WTC11 (cell line): ENCODE measurements at regions not wholly inside any gene's neighbourhood (a gene's known extent, or its start where the extent isn't known, plus 50 kb on each side); places are given as distances from the start of the nearest gene placed in this dataset.
"Not testable (repeated sequence)": the region's sequence is repeated elsewhere in the genome, so short reads cannot be mapped to it uniquely, and the experiment has no call there.

Experiments
- CBFB ChIP-seq: sonication (generic); formaldehyde crosslinking; IDR thresholded peaks from 2 replicates; pipeline ENCODE4 v1.8.1; 2022; ENCODE audit warnings: mild to moderate bottlenecking, low read depth, missing genetic modification reagents
- CREB1 ChIP-seq: sonication (generic); formaldehyde crosslinking; IDR thresholded peaks from 2 replicates; pipeline ENCODE4 v1.8.0; 2023; ENCODE audit warnings: mild to moderate bottlenecking, missing genetic modification reagents
- FOXP1 ChIP-seq: sonication (generic); formaldehyde crosslinking; IDR thresholded peaks from 2 replicates; pipeline ENCODE4 v1.8.0; 2022; ENCODE audit warnings: missing genetic modification reagents, mild to moderate bottlenecking, moderate library complexity, borderline replicate concordance
- JUN ChIP-seq: sonication (generic); formaldehyde crosslinking; IDR thresholded peaks from 2 replicates; pipeline ENCODE4 v1.8.0; 2023; ENCODE audit warnings: mild to moderate bottlenecking, missing genetic modification reagents
- KAT7 ChIP-seq: sonication (generic); formaldehyde crosslinking; IDR thresholded peaks from 2 replicates; pipeline ENCODE4 v1.8.1; 2023; ENCODE audit warnings: missing genetic modification reagents, mild to moderate bottlenecking, borderline replicate concordance
- NR2C2 ChIP-seq: sonication (generic); formaldehyde crosslinking; IDR thresholded peaks from 2 replicates; pipeline ENCODE4 v1.8.0; 2022; ENCODE audit warnings: mild to moderate bottlenecking, missing genetic modification reagents
- SP1 ChIP-seq: sonication (generic); formaldehyde crosslinking; conservative IDR thresholded peaks from 2 replicates; pipeline ENCODE4 v1.8.1; 2022; ENCODE audit warnings: missing genetic modification reagents
- ZNF232 ChIP-seq: sonication (generic); formaldehyde crosslinking; IDR thresholded peaks from 2 replicates; pipeline ENCODE4 v1.8.0; 2022; ENCODE audit warnings: mild to moderate bottlenecking, missing genetic modification reagents
- TF ChIP-seq, protein P1 (sequence below): fragments of 200-600 bp; IDR thresholded peaks from 2 replicates; pipeline ENCODE4 v1.8.0; 2022; ENCODE audit warnings: antibody characterized with exemption
- TF ChIP-seq, protein P2 (sequence below): sonication (generic); formaldehyde crosslinking; IDR thresholded peaks from 2 replicates; pipeline ENCODE4 v1.8.1; 2022; ENCODE audit warnings: low read depth, missing genetic modification reagents, borderline replicate concordance
- TF ChIP-seq, protein P3 (sequence below): sonication (generic); formaldehyde crosslinking; IDR thresholded peaks from 2 replicates; pipeline ENCODE4 v1.8.1; 2023; ENCODE audit warnings: mild to moderate bottlenecking, moderate library complexity, missing genetic modification reagents
- TF ChIP-seq, protein P4 (sequence below): sonication (generic); formaldehyde crosslinking; conservative IDR thresholded peaks from 2 replicates; pipeline ENCODE4 v1.8.1; 2022; ENCODE audit warnings: mild to moderate bottlenecking, missing genetic modification reagents
- TF ChIP-seq, protein P5 (sequence below): sonication (generic); formaldehyde crosslinking; IDR thresholded peaks from 2 replicates; pipeline ENCODE4 v1.8.0; 2022; ENCODE audit warnings: mild to moderate bottlenecking, missing genetic modification reagents
- TF ChIP-seq, protein P6 (sequence below): sonication (generic); formaldehyde crosslinking; IDR thresholded peaks from 2 replicates; pipeline ENCODE4 v1.8.0; 2022; ENCODE audit warnings: mild to moderate bottlenecking, missing genetic modification reagents

DNA sequence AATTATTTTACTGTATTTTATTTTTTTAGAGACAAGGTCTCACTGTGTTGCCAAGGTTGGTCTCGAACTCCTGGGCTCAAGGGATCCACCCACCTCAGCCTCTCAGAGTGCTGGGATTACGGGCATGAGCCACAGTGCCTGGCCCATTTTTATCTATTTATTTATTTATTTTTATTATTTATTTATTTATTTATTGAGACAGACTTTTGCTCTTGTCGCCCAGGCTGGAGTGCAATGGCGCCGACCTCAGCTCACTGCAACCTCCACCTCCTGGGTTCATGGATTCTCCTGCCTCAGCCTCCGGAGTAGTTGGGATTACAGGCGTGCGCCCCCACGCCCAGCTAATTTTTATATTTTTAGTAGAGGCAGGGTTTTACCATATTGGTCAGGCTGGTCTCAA is 52.0 kb upstream of the TFRC start:
- TF ChIP-seq CREB1; ZNF232; NR2C2 (CRISPR knock-in tag); FOXP1; KAT7 (CRISPR knock-in tag); SP1 (CRISPR knock-in tag); JUN (CRISPR knock-in tag); CBFB: not testable (repeated sequence)
- TF ChIP-seq, protein P1, sequence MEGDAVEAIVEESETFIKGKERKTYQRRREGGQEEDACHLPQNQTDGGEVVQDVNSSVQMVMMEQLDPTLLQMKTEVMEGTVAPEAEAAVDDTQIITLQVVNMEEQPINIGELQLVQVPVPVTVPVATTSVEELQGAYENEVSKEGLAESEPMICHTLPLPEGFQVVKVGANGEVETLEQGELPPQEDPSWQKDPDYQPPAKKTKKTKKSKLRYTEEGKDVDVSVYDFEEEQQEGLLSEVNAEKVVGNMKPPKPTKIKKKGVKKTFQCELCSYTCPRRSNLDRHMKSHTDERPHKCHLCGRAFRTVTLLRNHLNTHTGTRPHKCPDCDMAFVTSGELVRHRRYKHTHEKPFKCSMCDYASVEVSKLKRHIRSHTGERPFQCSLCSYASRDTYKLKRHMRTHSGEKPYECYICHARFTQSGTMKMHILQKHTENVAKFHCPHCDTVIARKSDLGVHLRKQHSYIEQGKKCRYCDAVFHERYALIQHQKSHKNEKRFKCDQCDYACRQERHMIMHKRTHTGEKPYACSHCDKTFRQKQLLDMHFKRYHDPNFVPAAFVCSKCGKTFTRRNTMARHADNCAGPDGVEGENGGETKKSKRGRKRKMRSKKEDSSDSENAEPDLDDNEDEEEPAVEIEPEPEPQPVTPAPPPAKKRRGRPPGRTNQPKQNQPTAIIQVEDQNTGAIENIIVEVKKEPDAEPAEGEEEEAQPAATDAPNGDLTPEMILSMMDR = not testable (repeated sequence)
- TF ChIP-seq, protein P2, sequence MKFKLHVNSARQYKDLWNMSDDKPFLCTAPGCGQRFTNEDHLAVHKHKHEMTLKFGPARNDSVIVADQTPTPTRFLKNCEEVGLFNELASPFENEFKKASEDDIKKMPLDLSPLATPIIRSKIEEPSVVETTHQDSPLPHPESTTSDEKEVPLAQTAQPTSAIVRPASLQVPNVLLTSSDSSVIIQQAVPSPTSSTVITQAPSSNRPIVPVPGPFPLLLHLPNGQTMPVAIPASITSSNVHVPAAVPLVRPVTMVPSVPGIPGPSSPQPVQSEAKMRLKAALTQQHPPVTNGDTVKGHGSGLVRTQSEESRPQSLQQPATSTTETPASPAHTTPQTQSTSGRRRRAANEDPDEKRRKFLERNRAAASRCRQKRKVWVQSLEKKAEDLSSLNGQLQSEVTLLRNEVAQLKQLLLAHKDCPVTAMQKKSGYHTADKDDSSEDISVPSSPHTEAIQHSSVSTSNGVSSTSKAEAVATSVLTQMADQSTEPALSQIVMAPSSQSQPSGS (CRISPR knock-in tag) = not testable (repeated sequence)
- TF ChIP-seq, protein P3, sequence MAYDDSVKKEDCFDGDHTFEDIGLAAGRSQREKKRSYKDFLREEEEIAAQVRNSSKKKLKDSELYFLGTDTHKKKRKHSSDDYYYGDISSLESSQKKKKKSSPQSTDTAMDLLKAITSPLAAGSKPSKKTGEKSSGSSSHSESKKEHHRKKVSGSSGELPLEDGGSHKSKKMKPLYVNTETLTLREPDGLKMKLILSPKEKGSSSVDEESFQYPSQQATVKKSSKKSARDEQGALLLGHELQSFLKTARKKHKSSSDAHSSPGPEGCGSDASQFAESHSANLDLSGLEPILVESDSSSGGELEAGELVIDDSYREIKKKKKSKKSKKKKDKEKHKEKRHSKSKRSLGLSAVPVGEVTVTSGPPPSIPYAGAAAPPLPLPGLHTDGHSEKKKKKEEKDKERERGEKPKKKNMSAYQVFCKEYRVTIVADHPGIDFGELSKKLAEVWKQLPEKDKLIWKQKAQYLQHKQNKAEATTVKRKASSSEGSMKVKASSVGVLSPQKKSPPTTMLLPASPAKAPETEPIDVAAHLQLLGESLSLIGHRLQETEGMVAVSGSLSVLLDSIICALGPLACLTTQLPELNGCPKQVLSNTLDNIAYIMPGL = not testable (repeated sequence)
- TF ChIP-seq, protein P4, sequence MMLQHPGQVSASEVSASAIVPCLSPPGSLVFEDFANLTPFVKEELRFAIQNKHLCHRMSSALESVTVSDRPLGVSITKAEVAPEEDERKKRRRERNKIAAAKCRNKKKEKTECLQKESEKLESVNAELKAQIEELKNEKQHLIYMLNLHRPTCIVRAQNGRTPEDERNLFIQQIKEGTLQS (CRISPR knock-in tag) = not testable (repeated sequence)
- TF ChIP-seq, protein P5, sequence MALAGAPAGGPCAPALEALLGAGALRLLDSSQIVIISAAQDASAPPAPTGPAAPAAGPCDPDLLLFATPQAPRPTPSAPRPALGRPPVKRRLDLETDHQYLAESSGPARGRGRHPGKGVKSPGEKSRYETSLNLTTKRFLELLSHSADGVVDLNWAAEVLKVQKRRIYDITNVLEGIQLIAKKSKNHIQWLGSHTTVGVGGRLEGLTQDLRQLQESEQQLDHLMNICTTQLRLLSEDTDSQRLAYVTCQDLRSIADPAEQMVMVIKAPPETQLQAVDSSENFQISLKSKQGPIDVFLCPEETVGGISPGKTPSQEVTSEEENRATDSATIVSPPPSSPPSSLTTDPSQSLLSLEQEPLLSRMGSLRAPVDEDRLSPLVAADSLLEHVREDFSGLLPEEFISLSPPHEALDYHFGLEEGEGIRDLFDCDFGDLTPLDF (CRISPR knock-in tag) = not testable (repeated sequence)
- TF ChIP-seq, protein P6, sequence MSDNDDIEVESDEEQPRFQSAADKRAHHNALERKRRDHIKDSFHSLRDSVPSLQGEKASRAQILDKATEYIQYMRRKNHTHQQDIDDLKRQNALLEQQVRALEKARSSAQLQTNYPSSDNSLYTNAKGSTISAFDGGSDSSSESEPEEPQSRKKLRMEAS (CRISPR knock-in tag) = not testable (repeated sequence)
